DND-41 (cell line): ENCODE measurements at regions not wholly inside any gene's neighbourhood (a gene's known extent, or its start where the extent isn't known, plus 50 kb on each side); places are given as distances from the start of the nearest gene placed in this dataset.

Experiments used
- EZH2 ChIP-seq: IDR thresholded peaks from 3 replicates; pipeline ENCODE4 v1.6.1; 2012; ENCODE audit warnings: borderline replicate concordance, low read depth, mild to moderate bottlenecking, moderate library complexity, low read length, inconsistent platforms; ENCODE audit not compliant: severe bottlenecking
- TF ChIP-seq, protein P1 (sequence below): IDR thresholded peaks from 2 replicates; pipeline ENCODE4 v1.5.1; 2012; ENCODE audit warnings: borderline replicate concordance, low read length, moderate library complexity, mild to moderate bottlenecking; ENCODE audit not compliant: poor library complexity, severe bottlenecking; ENCODE audit errors: extremely low read depth

DNA sequence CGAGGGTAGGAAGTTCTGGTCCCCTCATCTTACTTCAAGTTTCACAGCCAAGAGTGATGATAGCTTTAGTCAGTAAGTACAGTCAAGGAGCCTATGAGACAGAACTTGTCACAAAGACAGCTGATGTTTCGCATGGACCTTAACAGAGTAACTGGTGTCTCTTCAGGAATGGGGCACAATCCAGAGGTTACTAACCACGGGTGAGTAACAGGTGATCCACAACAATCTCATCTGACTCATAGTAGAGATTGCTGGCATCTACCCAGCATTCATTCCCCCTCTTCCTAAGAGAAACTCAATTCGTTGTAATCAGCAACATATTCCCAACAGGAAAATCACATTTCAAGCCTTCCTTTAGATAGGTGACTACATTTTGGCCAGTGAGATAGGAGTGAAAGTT lies 126.7 kb downstream of the SNX18 start:
- TF ChIP-seq EZH2, result no peak
- TF ChIP-seq, protein P1, sequence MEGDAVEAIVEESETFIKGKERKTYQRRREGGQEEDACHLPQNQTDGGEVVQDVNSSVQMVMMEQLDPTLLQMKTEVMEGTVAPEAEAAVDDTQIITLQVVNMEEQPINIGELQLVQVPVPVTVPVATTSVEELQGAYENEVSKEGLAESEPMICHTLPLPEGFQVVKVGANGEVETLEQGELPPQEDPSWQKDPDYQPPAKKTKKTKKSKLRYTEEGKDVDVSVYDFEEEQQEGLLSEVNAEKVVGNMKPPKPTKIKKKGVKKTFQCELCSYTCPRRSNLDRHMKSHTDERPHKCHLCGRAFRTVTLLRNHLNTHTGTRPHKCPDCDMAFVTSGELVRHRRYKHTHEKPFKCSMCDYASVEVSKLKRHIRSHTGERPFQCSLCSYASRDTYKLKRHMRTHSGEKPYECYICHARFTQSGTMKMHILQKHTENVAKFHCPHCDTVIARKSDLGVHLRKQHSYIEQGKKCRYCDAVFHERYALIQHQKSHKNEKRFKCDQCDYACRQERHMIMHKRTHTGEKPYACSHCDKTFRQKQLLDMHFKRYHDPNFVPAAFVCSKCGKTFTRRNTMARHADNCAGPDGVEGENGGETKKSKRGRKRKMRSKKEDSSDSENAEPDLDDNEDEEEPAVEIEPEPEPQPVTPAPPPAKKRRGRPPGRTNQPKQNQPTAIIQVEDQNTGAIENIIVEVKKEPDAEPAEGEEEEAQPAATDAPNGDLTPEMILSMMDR, result no peak
